DOHH2 (cell line): ENCODE measurements at regions not wholly inside any gene's neighbourhood (a gene's known extent, or its start where the extent isn't known, plus 50 kb on each side); places are given as distances from the start of the nearest gene placed in this dataset.

ENCODE experiments used
- EZH2phosphoT487 ChIP-seq: fragments of 200-600 bp; sonication (generic); IDR thresholded peaks from 2 replicates; pipeline ENCODE4 v1.6.1; 2017; ENCODE audit warnings: borderline replicate concordance, mild to moderate bottlenecking, antibody characterized with exemption, low read length, moderate library complexity, mixed read lengths
- TF ChIP-seq, protein P1 (sequence below): fragments of 200-600 bp; sonication (generic); IDR thresholded peaks from one replicate; pipeline ENCODE4 v1.5.1; 2014; ENCODE audit warnings: antibody characterized with exemption, mild to moderate bottlenecking, low read depth, low read length; ENCODE audit not compliant: poor library complexity, severe bottlenecking

DNA sequence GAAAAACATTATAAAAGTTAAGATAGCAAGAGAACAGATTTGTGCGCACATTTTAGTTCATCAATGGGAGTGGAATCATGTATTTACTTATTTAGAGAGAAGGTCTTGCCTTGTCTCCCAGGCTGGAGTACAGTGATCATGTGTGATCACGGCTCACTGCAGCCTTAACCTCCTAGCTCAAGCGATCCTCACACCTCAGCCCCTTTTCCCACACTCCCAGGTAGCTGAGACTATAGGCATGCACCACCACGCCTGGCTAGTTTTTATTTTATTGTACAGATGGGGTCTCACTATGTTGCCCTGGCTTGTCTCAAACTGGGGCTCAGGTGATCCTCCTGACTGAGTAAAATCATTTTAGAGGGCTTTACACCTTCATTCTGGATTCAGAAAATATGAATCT lies 72.3 kb upstream of the ADGRF1 start:
- TF ChIP-seq, protein P1, sequence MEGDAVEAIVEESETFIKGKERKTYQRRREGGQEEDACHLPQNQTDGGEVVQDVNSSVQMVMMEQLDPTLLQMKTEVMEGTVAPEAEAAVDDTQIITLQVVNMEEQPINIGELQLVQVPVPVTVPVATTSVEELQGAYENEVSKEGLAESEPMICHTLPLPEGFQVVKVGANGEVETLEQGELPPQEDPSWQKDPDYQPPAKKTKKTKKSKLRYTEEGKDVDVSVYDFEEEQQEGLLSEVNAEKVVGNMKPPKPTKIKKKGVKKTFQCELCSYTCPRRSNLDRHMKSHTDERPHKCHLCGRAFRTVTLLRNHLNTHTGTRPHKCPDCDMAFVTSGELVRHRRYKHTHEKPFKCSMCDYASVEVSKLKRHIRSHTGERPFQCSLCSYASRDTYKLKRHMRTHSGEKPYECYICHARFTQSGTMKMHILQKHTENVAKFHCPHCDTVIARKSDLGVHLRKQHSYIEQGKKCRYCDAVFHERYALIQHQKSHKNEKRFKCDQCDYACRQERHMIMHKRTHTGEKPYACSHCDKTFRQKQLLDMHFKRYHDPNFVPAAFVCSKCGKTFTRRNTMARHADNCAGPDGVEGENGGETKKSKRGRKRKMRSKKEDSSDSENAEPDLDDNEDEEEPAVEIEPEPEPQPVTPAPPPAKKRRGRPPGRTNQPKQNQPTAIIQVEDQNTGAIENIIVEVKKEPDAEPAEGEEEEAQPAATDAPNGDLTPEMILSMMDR, result no peak
- no peak for TF ChIP-seq EZH2phosphoT487
